ENCODE measurements at regions not wholly inside any gene's neighbourhood (a gene's known extent, or its start where the extent isn't known, plus 50 kb on each side); places are given as distances from the start of the nearest gene placed in this dataset.

DNA sequence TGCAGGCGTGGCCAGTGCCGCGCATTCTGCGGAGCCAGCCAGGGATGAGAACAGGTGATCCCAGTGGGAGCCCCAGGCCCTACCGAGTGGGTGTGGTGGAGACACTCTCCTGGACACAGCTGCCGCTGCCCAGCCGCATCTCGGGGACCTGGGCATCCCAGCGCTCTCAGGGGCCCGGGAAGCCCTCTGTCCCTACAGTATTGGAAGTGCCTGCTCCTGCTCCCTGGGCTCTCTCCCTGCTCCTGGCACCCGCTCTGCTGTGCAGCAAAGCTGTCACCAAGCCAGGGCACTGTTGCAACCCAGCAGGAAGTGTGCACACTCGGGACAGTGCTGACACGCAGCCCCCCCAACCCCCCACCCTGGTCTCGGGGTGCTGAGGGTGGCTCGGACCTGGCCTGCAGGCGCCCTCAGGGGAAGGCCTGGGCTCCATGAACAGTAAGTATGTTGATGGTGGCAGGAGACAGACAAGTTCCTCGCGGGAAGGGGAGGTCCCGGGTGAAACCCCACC is 1177.4 kb upstream of the GBE1 start:
- Histone ChIP-seq H3K23ac (ENCODE audit: low read length) (no peak overlapping the region), H2AK5ac (ENCODE audit: low read length) (no peak overlapping the region), H2BK5ac (ENCODE audit: low read depth, low read length, poor library complexity) (no peak overlapping the region), H3K9me3 (ENCODE audit: insufficient read depth, low read depth, low read length) (peaks cover 4% of the 10 kb centered on the region), H3K4me3 (ENCODE audit: low read depth, low read length) (no peak overlapping the region), H3K27me3 (ENCODE audit: insufficient read depth, low read length) (no peaks in the 10 kb centered on the region), H2AFZ (ENCODE audit: insufficient read depth, low read length, poor library complexity) (no peak overlapping the region), H3K4me1 (ENCODE audit: control insufficient read depth in 1 of 2, insufficient read depth in 2 of 2, low read length in 2 of 2) (no peaks in the 10 kb centered on the region), H3K4me2 (ENCODE audit: low read length) (no peak overlapping the region), H4K91ac (ENCODE audit: low read depth, low read length) (no peak overlapping the region), H3K18ac (ENCODE audit: low read length) (no peak overlapping the region), H2BK12ac (ENCODE audit: low read length) (no peak overlapping the region), H4K12ac (ENCODE audit: low read depth, low read length) (no peak overlapping the region), H3K79me1 (ENCODE audit: low read length) (no peaks in the 10 kb centered on the region), H3K36me3 (ENCODE audit: control insufficient read depth in 1 of 2, insufficient read depth in 2 of 2, low read length in 2 of 2) (no peaks in the 10 kb centered on the region), H4K8ac (ENCODE audit: low read depth, low read length) (no peak overlapping the region), H2BK120ac (ENCODE audit: insufficient read depth, low read length, poor library complexity) (no peak overlapping the region), H3K9ac (ENCODE audit: low read length) (no peak overlapping the region), H3K79me2 (ENCODE audit: control insufficient read depth, insufficient read depth, low read length, poor library complexity) (no peaks in the 10 kb centered on the region), H3K27ac (ENCODE audit: low read depth, low read length) (no peak overlapping the region), H3K14ac (ENCODE audit: low read length) (no peak overlapping the region), H3K4ac (ENCODE audit: low read depth, low read length) (no peak overlapping the region)
- DNase-seq: no peak
- WGBS (ENCODE audit: extremely low coverage, insufficient coverage, insufficient read length): no CpG with 5 or more reads among the region's 19 CpGs

DNA sequence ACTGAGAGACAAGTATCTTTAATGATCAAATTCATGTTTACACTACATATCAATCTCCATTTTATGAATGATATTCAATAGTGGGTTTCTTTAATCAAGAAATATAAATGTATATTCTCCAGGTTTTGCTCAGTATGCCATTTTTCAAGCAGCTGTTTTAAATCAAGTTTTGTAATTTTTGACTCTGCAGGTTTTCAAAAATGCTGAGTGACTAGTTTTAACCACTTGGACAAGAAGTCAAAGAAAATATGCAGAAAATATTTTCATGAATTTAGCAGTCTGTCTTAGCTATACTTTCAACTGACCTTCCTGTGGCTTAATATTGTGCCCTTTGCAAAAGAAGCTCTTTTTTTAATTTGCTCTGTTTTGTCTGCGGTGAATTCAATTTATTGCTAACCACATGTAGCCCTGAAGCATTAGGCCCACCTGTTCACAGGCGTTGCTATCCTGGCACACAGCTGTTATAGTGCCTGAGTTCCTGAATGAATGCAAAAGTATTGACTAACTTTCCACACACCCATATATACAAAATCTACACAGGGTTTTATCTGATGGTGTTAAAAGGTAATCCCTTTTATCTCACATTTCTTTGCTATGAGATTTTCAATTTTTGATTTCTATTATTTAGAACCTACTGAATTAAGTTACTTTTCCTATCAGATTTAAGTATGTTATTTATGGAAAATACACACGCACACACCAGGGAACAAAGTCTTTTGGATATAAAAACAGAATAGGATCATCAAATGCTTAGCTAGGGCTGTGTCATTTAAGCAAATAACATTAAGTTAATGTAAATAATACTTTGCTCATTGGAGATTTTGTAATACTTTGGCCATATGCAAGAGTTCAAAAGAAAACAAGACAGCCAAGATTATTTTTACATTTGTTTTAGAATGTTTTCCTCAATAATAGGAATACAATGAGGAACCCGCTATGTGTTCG is 1166.1 kb upstream of the GBE1 start:
- Histone ChIP-seq H3K14ac (ENCODE audit: low read length) (no peak overlapping the region), H3K9ac (ENCODE audit: low read length) (no peak overlapping the region), H3K79me1 (ENCODE audit: low read length) (no peaks in the 10 kb centered on the region), H4K91ac (ENCODE audit: low read depth, low read length) (no peak overlapping the region), H3K79me2 (ENCODE audit: control insufficient read depth, insufficient read depth, low read length, poor library complexity) (no peaks in the 10 kb centered on the region), H2BK120ac (ENCODE audit: insufficient read depth, low read length, poor library complexity) (no peak overlapping the region), H2BK12ac (ENCODE audit: low read length) (no peak overlapping the region), H3K4ac (ENCODE audit: low read depth, low read length) (no peak overlapping the region), H3K9me3 (ENCODE audit: insufficient read depth, low read depth, low read length) (no peaks in the 10 kb centered on the region), H3K23ac (ENCODE audit: low read length) (no peak overlapping the region), H2AK5ac (ENCODE audit: low read length) (no peak overlapping the region), H3K36me3 (ENCODE audit: control insufficient read depth in 1 of 2, insufficient read depth in 2 of 2, low read length in 2 of 2) (no peaks in the 10 kb centered on the region), H2BK5ac (ENCODE audit: low read depth, low read length, poor library complexity) (no peak overlapping the region), H4K12ac (ENCODE audit: low read depth, low read length) (no peak overlapping the region), H4K8ac (ENCODE audit: low read depth, low read length) (no peak overlapping the region), H3K4me1 (ENCODE audit: control insufficient read depth in 1 of 2, insufficient read depth in 2 of 2, low read length in 2 of 2) (no peaks in the 10 kb centered on the region), H3K4me2 (ENCODE audit: low read length) (no peak overlapping the region), H3K27me3 (ENCODE audit: insufficient read depth, low read length) (no peaks in the 10 kb centered on the region), H2AFZ (ENCODE audit: insufficient read depth, low read length, poor library complexity) (no peak overlapping the region), H3K18ac (ENCODE audit: low read length) (no peak overlapping the region), H3K4me3 (ENCODE audit: low read depth, low read length) (no peak overlapping the region), H3K27ac (ENCODE audit: low read depth, low read length) (no peak overlapping the region)
- DNase-seq: peak in 1 of 2 donors; percentile 21
- no CpG with 5 or more reads among the region's 5 CpGs for WGBS (ENCODE audit: extremely low coverage, insufficient coverage, insufficient read length)

DNA sequence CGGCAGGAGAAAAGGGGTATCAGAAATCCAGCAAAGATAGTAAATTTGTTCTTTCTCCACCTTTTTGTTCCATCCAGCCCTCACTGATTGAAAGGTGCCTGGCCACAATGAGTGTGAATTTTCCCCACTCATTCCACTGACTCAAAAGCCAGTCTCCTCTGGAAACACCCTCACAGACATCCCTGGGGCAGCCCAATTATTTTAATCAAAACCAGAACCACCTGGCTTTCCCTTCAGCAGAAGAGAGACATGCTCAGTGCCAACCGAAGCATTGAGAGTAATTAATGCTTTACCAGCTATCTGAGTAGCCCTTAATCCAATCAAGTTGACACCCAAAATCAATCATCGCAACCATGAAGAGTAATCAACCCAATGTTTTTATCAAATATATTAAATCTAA is 1129.6 kb upstream of the GBE1 start:
- Histone ChIP-seq H3K9me3 (ENCODE audit: insufficient read depth, low read depth, low read length) (no peaks in the 10 kb centered on the region), H4K8ac (ENCODE audit: low read depth, low read length) (no peak overlapping the region), H2BK5ac (ENCODE audit: low read depth, low read length, poor library complexity) (no peak overlapping the region), H2AFZ (ENCODE audit: insufficient read depth, low read length, poor library complexity) (no peak overlapping the region), H3K79me2 (ENCODE audit: control insufficient read depth, insufficient read depth, low read length, poor library complexity) (no peaks in the 10 kb centered on the region), H3K27me3 (ENCODE audit: insufficient read depth, low read length) (no peaks in the 10 kb centered on the region), H3K4me3 (ENCODE audit: low read depth, low read length) (no peak overlapping the region), H2BK120ac (ENCODE audit: insufficient read depth, low read length, poor library complexity) (no peak overlapping the region), H4K12ac (ENCODE audit: low read depth, low read length) (peak overlapping the region; percentile 3), H3K23ac (ENCODE audit: low read length) (no peak overlapping the region), H3K4ac (ENCODE audit: low read depth, low read length) (no peak overlapping the region), H3K9ac (ENCODE audit: low read length) (no peak overlapping the region), H2BK12ac (ENCODE audit: low read length) (no peak overlapping the region), H3K4me2 (ENCODE audit: low read length) (no peak overlapping the region), H3K4me1 (ENCODE audit: control insufficient read depth in 1 of 2, insufficient read depth in 2 of 2, low read length in 2 of 2) (no peaks in the 10 kb centered on the region), H3K36me3 (ENCODE audit: control insufficient read depth in 1 of 2, insufficient read depth in 2 of 2, low read length in 2 of 2) (no peaks in the 10 kb centered on the region), H3K14ac (ENCODE audit: low read length) (no peak overlapping the region), H4K91ac (ENCODE audit: low read depth, low read length) (no peak overlapping the region), H3K18ac (ENCODE audit: low read length) (no peak overlapping the region), H3K79me1 (ENCODE audit: low read length) (no peaks in the 10 kb centered on the region), H2AK5ac (ENCODE audit: low read length) (no peak overlapping the region), H3K27ac (ENCODE audit: low read depth, low read length) (no peak overlapping the region)
- no CpG with 5 or more reads among the region's 3 CpGs for WGBS (ENCODE audit: extremely low coverage, insufficient coverage, insufficient read length)
- no peak for DNase-seq

DNA sequence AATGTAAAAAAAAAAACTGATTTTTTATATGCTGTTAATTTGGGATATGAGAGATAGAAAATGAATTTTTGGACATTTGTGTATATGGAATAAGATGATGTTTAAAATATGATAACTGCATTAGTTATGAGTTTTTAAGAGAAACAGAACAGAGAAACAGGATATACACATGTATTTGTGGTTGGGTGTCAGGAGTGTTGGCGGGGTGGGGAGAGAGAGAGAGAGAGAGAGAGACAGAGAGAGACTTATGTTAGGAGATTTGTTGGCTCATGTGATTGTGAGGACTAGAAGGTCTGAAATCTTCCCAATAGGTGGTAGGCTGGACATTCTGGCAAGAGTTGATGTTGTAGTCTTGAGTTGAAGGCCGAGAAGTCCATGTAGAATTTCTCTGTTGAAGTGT is 1121.6 kb upstream of the GBE1 start:
- Histone ChIP-seq H4K91ac (ENCODE audit: low read depth, low read length) (no peak overlapping the region), H3K14ac (ENCODE audit: low read length) (no peak overlapping the region), H3K18ac (ENCODE audit: low read length) (no peak overlapping the region), H2AFZ (ENCODE audit: insufficient read depth, low read length, poor library complexity) (no peak overlapping the region), H2BK5ac (ENCODE audit: low read depth, low read length, poor library complexity) (no peak overlapping the region), H3K4ac (ENCODE audit: low read depth, low read length) (no peak overlapping the region), H4K8ac (ENCODE audit: low read depth, low read length) (no peak overlapping the region), H3K79me1 (ENCODE audit: low read length) (no peaks in the 10 kb centered on the region), H3K36me3 (ENCODE audit: control insufficient read depth in 1 of 2, insufficient read depth in 2 of 2, low read length in 2 of 2) (no peaks in the 10 kb centered on the region), H3K4me1 (ENCODE audit: control insufficient read depth in 1 of 2, insufficient read depth in 2 of 2, low read length in 2 of 2) (no peaks in the 10 kb centered on the region), H3K9ac (ENCODE audit: low read length) (no peak overlapping the region), H3K27me3 (ENCODE audit: insufficient read depth, low read length) (no peaks in the 10 kb centered on the region), H3K9me3 (ENCODE audit: insufficient read depth, low read depth, low read length) (no peaks in the 10 kb centered on the region), H2AK5ac (ENCODE audit: low read length) (no peak overlapping the region), H3K23ac (ENCODE audit: low read length) (no peak overlapping the region), H3K4me3 (ENCODE audit: low read depth, low read length) (no peak overlapping the region), H3K27ac (ENCODE audit: low read depth, low read length) (no peak overlapping the region), H3K4me2 (ENCODE audit: low read length) (no peak overlapping the region), H2BK12ac (ENCODE audit: low read length) (no peak overlapping the region), H4K12ac (ENCODE audit: low read depth, low read length) (no peak overlapping the region), H3K79me2 (ENCODE audit: control insufficient read depth, insufficient read depth, low read length, poor library complexity) (no peaks in the 10 kb centered on the region), H2BK120ac (ENCODE audit: insufficient read depth, low read length, poor library complexity) (no peak overlapping the region)
- no peak for DNase-seq
- no CpG with 5 or more reads among the region's 2 CpGs for WGBS (ENCODE audit: extremely low coverage, insufficient coverage, insufficient read length)

Measured in trophoblast cell (in vitro differentiated cells and primary cell).